ENCODE measurements at regions not wholly inside any gene's neighbourhood (a gene's known extent, or its start where the extent isn't known, plus 50 kb on each side); places are given as distances from the start of the nearest gene placed in this dataset.

GRCh38 chr5:73395256-73395655, 53.3 kb downstream of the FOXD1 start:
- no peak for DNase-seq (ENCODE audit: low read depth in 2 of 2)

- no peak for DNase-seq (ENCODE audit: low read depth in 2 of 2)
Measured at GRCh38 chr5:73394610-73395009, 54.0 kb downstream of the FOXD1 start.

GRCh38 chr5:73393611-73394489, 54.7 kb downstream of the FOXD1 start:
- DNase-seq (ENCODE audit: low read depth in 2 of 2) = no peak

DNA sequence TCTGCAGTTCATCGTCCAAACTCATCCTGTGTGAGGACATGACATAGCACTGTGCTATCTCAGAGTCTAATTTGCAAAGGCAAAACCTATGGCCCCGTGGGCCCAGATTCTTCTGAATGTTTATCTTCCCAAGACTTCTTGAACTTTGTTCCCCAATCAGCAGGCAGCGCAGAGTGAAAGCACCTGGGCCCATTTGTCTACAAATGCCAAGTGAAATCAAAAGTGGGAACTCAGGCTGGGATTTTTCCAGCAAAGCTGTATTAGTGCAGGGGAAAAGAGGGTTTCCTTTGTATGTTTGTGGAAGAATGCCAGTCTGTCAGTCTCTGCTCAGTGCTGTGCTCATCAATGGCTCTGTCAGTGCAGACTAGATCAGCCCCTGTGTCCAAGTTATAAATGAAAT, 55.8 kb downstream of the FOXD1 start:
- no peak for DNase-seq (ENCODE audit: low read depth in 2 of 2)

DNA sequence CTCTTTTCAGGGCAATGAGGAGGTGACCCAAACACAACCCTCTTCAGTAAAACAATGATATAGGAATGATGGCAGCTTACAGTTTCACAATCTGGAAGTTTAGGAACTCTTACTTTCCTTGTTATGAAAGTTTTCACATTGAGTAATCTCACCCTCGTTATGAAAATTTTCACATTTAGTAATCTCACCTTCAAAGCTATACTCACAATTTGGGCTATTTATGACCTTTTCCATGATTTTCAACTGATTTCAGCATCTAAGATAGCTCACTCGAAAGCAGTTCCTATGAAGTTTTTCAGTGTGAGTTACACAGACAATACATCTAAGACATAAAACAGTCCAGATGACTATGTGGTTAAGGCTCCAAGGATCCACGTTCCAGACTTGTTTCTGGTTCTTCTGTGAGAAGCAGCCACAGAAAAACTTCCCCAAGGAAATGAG, 57.1 kb downstream of the FOXD1 start:
- no peak for DNase-seq (ENCODE audit: low read depth in 2 of 2)

DNA sequence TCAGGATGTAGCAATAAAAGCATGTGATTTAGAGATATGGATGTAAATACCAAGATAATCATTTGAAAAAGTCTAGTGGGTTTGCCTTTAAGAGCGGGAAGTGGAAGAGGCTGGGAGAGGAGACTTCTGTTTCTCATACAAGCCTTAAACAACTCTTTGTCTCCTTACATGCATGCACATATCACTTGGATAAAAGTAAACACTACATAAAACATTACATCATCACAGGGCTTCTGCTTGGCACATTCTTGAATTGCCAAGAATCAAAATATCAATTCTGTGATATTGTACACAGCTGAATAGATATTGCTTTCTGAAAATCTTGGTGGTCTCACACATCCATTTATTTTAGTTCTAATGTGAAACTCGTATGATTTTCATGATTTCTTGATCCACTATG, 57.6 kb downstream of the FOXD1 start:
- DNase-seq (ENCODE audit: low read depth in 2 of 2) = no peak

GRCh38 chr5:73388740-73389139, 59.8 kb downstream of the FOXD1 start:
- no peak for DNase-seq (ENCODE audit: low read depth in 2 of 2)

DNA sequence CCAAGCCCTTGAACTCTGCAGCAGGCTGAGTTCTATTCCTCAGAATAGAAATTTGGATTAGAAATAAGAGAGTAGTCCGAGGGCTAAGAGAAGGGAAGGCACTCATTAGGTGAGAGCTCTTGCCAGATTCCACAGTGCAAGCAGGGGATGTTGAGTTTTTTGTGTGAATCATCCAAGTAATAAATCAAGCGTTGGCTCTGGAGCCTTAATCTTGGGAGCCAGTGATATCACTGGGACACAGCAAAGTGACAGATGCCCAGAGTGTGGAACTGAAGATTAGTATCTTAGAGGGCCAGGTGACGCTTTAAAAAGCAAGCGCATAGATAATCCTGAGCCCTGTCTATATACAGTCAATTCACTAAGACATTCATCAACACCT, 60.3 kb downstream of the FOXD1 start:
- no peak for DNase-seq (ENCODE audit: low read depth in 2 of 2)

GRCh38 chr5:73387601-73388305, 60.8 kb downstream of the FOXD1 start:
- DNase-seq (ENCODE audit: low read depth in 2 of 2) = peak in 1 of 2 donors; percentile 9

- DNase-seq (ENCODE audit: low read depth in 2 of 2) = no peak
Measured at GRCh38 chr5:73387149-73387591, 61.4 kb downstream of the FOXD1 start.

DNA sequence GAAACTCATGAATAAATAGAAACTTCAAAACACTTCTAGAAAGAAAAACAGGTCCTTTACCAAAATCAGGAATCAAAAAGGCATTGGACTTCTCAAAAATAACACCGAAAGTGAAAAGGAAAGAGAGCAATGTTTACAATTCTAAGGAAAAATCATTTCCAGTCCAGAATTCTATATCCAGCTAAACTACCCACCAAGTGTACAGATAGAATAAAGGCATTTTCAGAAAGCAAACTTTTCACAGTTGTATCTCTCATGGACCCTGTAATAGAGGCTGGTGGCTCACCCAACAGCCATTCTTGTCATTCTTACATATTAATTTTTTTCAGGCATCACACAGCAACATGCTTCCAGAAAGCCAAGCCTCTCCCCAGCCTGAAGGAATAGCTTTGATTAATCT, 63.7 kb downstream of the FOXD1 start:
- DNase-seq (ENCODE audit: low read depth in 2 of 2) = no peak

- no peak for DNase-seq (ENCODE audit: low read depth in 2 of 2)
Measured at GRCh38 chr5:73382401-73382740, 66.2 kb downstream of the FOXD1 start.

DNA sequence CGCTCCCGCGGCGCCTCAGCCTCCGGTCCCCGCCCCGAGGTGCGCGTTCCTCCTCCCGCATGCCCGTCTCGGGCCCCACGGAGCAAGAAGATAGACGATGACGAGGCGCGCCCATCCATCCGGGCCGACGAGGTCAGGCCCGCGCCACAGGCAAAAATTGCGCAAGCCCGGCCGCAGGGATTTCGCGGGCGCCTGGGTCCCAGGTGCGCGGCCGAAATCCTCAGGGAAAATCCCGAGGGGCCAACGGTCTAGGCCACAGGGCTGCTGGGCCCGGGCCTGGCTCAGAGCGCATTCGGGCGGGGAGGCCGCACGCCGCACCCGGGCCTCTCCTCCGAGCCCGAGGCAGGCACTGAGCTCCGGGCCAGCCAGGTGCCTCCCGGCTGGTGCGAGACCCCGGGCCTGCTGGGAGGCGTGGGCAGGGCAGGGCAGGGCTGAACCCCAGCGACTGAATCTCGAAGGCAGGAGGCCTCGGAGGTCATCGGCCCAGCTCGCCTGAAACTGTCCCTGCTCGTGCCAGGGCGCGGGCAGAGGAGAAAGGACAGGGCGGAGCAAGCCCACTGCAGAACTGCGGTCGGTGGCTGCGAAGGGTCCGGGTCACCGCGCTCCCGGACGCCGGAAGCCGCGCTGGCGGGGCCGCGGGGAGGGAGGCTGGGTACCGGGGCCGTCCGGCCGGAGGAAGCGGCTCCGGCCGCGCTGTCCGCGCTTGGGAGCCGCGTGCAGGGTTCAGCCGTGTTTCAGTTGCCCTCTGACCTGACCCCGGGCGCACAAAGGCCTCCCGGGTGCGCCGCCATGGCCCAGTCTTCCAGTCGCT, 66.8 kb downstream of the FOXD1 start:
- no peak for DNase-seq (ENCODE audit: low read depth in 2 of 2)

DNA sequence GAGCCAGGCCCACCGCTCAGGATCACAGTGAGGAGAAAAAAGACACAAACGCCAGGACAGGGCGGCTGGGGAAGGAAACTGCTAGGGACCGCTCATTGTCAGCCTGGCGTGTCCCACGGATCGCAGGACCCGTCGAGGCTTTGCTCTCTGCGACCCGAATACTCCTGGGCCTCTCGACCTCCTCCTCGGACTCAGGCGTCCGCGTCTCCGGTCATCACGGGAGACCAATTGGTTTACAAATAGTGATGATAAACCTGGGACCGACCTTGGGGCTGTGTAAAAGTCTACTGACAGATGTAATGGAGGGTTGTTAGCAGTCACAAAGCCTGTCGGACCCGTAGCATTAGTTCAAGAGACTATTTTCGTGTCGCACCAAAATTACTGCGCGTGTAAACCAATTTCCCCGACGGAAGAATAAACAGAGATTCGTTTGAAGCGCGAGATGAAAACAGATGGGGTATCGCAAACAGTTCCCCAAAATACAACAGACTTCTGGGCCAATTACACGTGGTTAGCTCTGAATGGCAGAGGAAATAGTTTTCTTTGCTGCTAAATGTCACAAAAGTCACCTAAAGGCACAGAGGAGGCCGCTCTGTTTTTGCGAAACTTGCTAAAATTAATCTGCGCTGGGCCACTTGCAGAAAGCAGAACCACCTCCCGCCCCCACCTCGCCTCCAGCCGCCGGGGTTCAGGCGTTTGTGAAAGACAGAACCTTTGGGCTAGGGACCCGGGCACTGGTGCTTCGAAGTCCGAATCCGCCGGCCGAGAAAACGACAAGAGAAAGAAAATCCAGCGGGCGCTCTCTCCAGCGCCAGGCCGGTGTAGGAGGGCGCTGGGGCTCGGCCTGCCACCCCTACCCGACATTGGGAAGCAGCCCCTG, 67.6 kb downstream of the FOXD1 start:
- no peak for DNase-seq (ENCODE audit: low read depth in 2 of 2)

GRCh38 chr5:73380041-73380440, 68.5 kb downstream of the FOXD1 start:
- no peak for DNase-seq (ENCODE audit: low read depth in 2 of 2)

DNA sequence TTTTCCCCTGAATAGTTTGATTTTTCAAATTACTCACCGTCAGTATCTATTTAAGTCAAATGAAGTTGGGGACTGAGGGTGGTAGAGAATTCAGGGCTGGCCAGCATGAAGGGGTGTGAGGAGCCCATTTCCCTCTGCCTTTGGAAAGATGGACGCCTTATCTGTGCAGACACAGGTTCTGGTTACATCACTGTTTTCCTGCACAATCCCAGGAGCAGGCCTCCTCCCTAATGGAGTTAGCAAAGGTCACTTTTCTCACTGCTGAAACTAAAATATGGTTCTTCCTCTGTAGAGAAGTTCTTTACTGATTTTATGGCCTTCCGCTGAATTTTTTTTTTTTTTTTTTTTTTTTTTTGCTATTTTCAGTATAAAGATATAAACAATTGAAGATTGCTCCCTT, 69.1 kb downstream of the FOXD1 start:
- no peak for DNase-seq (ENCODE audit: low read depth in 2 of 2)

DNA sequence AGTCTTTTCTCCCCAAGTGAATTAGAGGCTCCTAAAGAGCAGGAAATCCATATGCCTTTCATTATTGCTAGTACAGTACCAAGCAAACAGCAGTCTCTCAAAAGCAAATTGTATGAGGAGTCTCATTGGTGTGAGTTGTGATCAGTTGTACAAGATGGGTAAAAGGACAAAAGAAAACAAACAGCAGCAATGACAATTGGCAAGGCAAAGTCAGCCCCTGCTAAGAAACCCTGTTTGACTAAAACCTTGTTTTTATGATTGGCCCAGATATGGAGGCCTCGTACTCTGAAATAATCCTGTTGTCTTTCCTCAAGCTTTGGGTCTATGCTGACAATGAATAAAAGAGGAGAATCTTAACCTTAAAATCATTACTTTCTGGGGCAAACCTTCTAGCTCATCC, 69.8 kb downstream of the FOXD1 start:
- DNase-seq (ENCODE audit: low read depth in 2 of 2) = no peak

- DNase-seq (ENCODE audit: low read depth in 2 of 2) = no peak
Measured at GRCh38 chr5:73378070-73378469, 70.5 kb downstream of the FOXD1 start.

DNA sequence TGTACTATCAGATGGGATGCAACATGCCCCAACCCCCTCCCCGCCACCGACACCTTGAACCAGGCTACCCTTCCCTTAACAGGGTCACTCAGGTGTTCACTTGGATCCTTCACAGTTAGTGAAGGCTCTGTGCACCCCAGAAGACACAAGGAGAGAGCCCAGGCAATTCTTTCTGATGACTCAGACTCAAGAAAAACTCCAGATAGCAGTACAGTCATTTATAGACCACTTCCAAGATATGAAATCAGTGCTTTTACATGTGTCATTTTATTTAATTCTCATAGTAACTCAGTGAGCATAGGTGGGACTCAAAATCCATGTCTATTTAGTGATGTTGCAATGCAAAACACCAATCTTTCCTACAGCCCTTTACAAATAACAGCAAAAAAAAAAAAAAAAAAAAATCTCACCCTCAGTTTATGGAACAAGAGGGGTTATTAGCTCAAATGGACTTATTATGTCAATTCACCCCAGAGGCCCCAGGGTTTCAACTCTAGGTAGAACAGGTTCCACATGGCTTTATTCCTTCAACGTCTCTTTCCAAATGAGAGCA, 71.9 kb downstream of the FOXD1 start:
- no peak for DNase-seq (ENCODE audit: low read depth in 2 of 2)

GRCh38 chr5:73375949-73376348, 72.6 kb downstream of the FOXD1 start:
- DNase-seq (ENCODE audit: low read depth in 2 of 2) = no peak

- no peak for DNase-seq (ENCODE audit: low read depth in 2 of 2)
Measured at GRCh38 chr5:73375191-73375545, 73.4 kb downstream of the FOXD1 start.

Data from stimulated activated CD4-positive, alpha-beta T cell treated with anti-CD3 and anti-CD28 coated beads, Interleukin-15, amount 100 ng/mL, for 48 hours (primary cell).